ENCODE measurements at regions not wholly inside any gene's neighbourhood (a gene's known extent, or its start where the extent isn't known, plus 50 kb on each side); places are given as distances from the start of the nearest gene placed in this dataset.
"Not testable (repeated sequence)": the region's sequence is repeated elsewhere in the genome, so short reads cannot be mapped to it uniquely, and the experiment has no call there.

GRCh38 chr9:80789831-80790230 is 899.5 kb downstream of the TLE1 start:
- H3K4me1 Mint-ChIP-seq, result no peaks in the 10 kb centered on the region
- ATAC-seq (no peak), DNase-seq (no peak)
- peaks cover 0 to 1% (median 0%) of the 10 kb centered on the region in 5 donors for H3K27me3 Mint-ChIP-seq
- H3K4me3 Mint-ChIP-seq, result no peak overlapping the region
- H3K9me3 Mint-ChIP-seq, result peaks cover 0 to 12% (median 3%) of the 10 kb centered on the region in 9 donors
- no peaks in the 10 kb centered on the region for H3K36me3 Mint-ChIP-seq
- POLR2A ChIA-PET, result no interaction called here
- H3K27ac Mint-ChIP-seq, result no peak overlapping the region

- Mint-ChIP-seq H3K27me3 (peaks cover 0 to 1% (median 0%) of the 10 kb centered on the region in 5 donors), H3K27ac (no peak overlapping the region), H3K36me3 (no peaks in the 10 kb centered on the region), H3K4me1 (no peaks in the 10 kb centered on the region), H3K4me3 (no peak overlapping the region), H3K9me3 (peaks cover 0 to 8% (median 0%) of the 10 kb centered on the region in 9 donors)
- no peak for DNase-seq
- no peak for ATAC-seq
- POLR2A ChIA-PET, result no interaction called here
Measured at GRCh38 chr9:80787636-80788035, 901.7 kb downstream of the TLE1 start.

- Mint-ChIP-seq H3K27ac (no peak overlapping the region), H3K4me1 (no peaks in the 10 kb centered on the region), H3K36me3 (no peaks in the 10 kb centered on the region), H3K4me3 (no peak overlapping the region), H3K27me3 (peaks cover 0 to 1% (median 0%) of the 10 kb centered on the region in 5 donors), H3K9me3 (peaks cover 0 to 7% (median 0%) of the 10 kb centered on the region in 9 donors)
- POLR2A ChIA-PET, result no interaction called here
- DNase-seq, result no peak
- ATAC-seq, result no peak
Measured at GRCh38 chr9:80784647-80785046, 904.7 kb downstream of the TLE1 start.

GRCh38 chr9:80775971-80776370 is 913.4 kb downstream of the TLE1 start:
- DNase-seq, result no peak
- no peak for ATAC-seq
- H3K4me3 Mint-ChIP-seq, result no peak overlapping the region
- H3K27me3 Mint-ChIP-seq, result no peaks in the 10 kb centered on the region
- H3K4me1 Mint-ChIP-seq, result no peaks in the 10 kb centered on the region
- H3K9me3 Mint-ChIP-seq, result peaks cover 0 to 4% (median 0%) of the 10 kb centered on the region in 9 donors
- no peaks in the 10 kb centered on the region for H3K36me3 Mint-ChIP-seq
- no peak overlapping the region for H3K27ac Mint-ChIP-seq
- POLR2A ChIA-PET, result no interaction called here

- no peak for ATAC-seq
- Mint-ChIP-seq H3K27ac (no peak overlapping the region), H3K4me3 (no peak overlapping the region), H3K9me3 (peaks cover 0 to 4% (median 0%) of the 10 kb centered on the region in 9 donors), H3K4me1 (no peaks in the 10 kb centered on the region), H3K27me3 (no peaks in the 10 kb centered on the region), H3K36me3 (no peaks in the 10 kb centered on the region)
- POLR2A ChIA-PET, result no interaction called here
- DNase-seq, result no peak
Measured at GRCh38 chr9:80775530-80775929, 913.8 kb downstream of the TLE1 start.

GRCh38 chr9:80771555-80772347 is 917.6 kb downstream of the TLE1 start:
- Mint-ChIP-seq H3K9me3 (peaks cover 0 to 6% (median 0%) of the 10 kb centered on the region in 9 donors), H3K36me3 (no peaks in the 10 kb centered on the region), H3K4me3 (no peak overlapping the region), H3K27ac (no peak overlapping the region), H3K4me1 (no peaks in the 10 kb centered on the region), H3K27me3 (no peaks in the 10 kb centered on the region)
- DNase-seq, result no peak
- no peak for ATAC-seq
- POLR2A ChIA-PET, result no interaction called here

GRCh38 chr9:80763536-80763935 is 925.8 kb downstream of the TLE1 start:
- Mint-ChIP-seq H3K27ac (no peak overlapping the region), H3K4me1 (no peaks in the 10 kb centered on the region), H3K27me3 (no peaks in the 10 kb centered on the region), H3K36me3 (no peaks in the 10 kb centered on the region), H3K4me3 (no peak overlapping the region), H3K9me3 (peaks cover 0 to 12% (median 2%) of the 10 kb centered on the region in 9 donors)
- ATAC-seq (no peak), DNase-seq (no peak)
- POLR2A ChIA-PET, result no interaction called here

GRCh38 chr9:80755586-80755985 is 933.8 kb downstream of the TLE1 start:
- POLR2A ChIA-PET, result no interaction called here

GRCh38 chr9:80747056-80747455 is 942.3 kb downstream of the TLE1 start:
- H3K36me3 Mint-ChIP-seq, H3K4me3 Mint-ChIP-seq, POLR2A ChIA-PET, DNase-seq, H3K9me3 Mint-ChIP-seq, ATAC-seq, H3K4me1 Mint-ChIP-seq, H3K27me3 Mint-ChIP-seq, H3K27ac Mint-ChIP-seq: not testable (repeated sequence)

More at GRCh38 chr9:80755586-80755985, 933.8 kb downstream of the TLE1 start:
- Mint-ChIP-seq H3K4me1 (no peaks in the 10 kb centered on the region), H3K4me3 (no peak overlapping the region), H3K27ac (no peak overlapping the region), H3K36me3 (no peaks in the 10 kb centered on the region), H3K9me3 (peaks cover 0 to 16% (median 0%) of the 10 kb centered on the region in 9 donors), H3K27me3 (peaks cover 0 to 8% (median 0%) of the 10 kb centered on the region in 5 donors)
- ATAC-seq, result no peak
- DNase-seq, result no peak

GRCh38 chr9:80732506-80732905 is 956.8 kb downstream of the TLE1 start:
- H3K36me3 Mint-ChIP-seq, result no peaks in the 10 kb centered on the region
- POLR2A ChIA-PET, result no interaction called here
- no peaks in the 10 kb centered on the region for H3K4me1 Mint-ChIP-seq
- no peak overlapping the region for H3K27ac Mint-ChIP-seq
- ATAC-seq (no peak), DNase-seq (no peak)
- H3K9me3 Mint-ChIP-seq, result peaks cover 0 to 15% (median 10%) of the 10 kb centered on the region in 9 donors
- H3K27me3 Mint-ChIP-seq, result no peaks in the 10 kb centered on the region
- H3K4me3 Mint-ChIP-seq, result no peak overlapping the region

- Mint-ChIP-seq H3K4me3 (no peak overlapping the region), H3K27ac (no peak overlapping the region), H3K36me3 (peaks cover 0 to 9% (median 0%) of the 10 kb centered on the region in 3 donors), H3K9me3 (peaks cover 9 to 34% (median 16%) of the 10 kb centered on the region in 9 donors), H3K27me3 (no peaks in the 10 kb centered on the region), H3K4me1 (no peaks in the 10 kb centered on the region)
- DNase-seq (no peak), ATAC-seq (no peak)
- POLR2A ChIA-PET, result no interaction called here
Measured at GRCh38 chr9:80720579-80720978, 968.8 kb downstream of the TLE1 start.

- POLR2A ChIA-PET, result no interaction called here
- ATAC-seq (no peak), DNase-seq (no peak)
- no peaks in the 10 kb centered on the region for H3K27me3 Mint-ChIP-seq
- H3K27ac Mint-ChIP-seq, result no peak overlapping the region
- H3K4me3 Mint-ChIP-seq, result no peak overlapping the region
- no peaks in the 10 kb centered on the region for H3K4me1 Mint-ChIP-seq
- peaks cover 2 to 32% (median 15%) of the 10 kb centered on the region in 9 donors for H3K9me3 Mint-ChIP-seq
- H3K36me3 Mint-ChIP-seq, result peaks cover 0 to 4% (median 0%) of the 10 kb centered on the region in 3 donors
Measured at GRCh38 chr9:80707120-80707519, 982.2 kb downstream of the TLE1 start.

GRCh38 chr9:80701061-80701460 is 988.3 kb downstream of the TLE1 start:
- no peaks in the 10 kb centered on the region for H3K27me3 Mint-ChIP-seq
- POLR2A ChIA-PET, result no interaction called here

GRCh38 chr9:80699511-80699998 is 989.8 kb downstream of the TLE1 start:
- H3K36me3 Mint-ChIP-seq, result no peaks in the 10 kb centered on the region
- H3K27me3 Mint-ChIP-seq, result no peaks in the 10 kb centered on the region
- DNase-seq (no peak), ATAC-seq (no peak)
- H3K27ac Mint-ChIP-seq, result no peak overlapping the region
- POLR2A ChIA-PET, result no interaction called here
- peaks cover 0 to 16% (median 6%) of the 10 kb centered on the region in 9 donors for H3K9me3 Mint-ChIP-seq
- H3K4me3 Mint-ChIP-seq, result no peak overlapping the region
- H3K4me1 Mint-ChIP-seq, result no peaks in the 10 kb centered on the region

More at GRCh38 chr9:80701061-80701460, 988.3 kb downstream of the TLE1 start:
- Mint-ChIP-seq H3K9me3 (peaks cover 0 to 15% (median 4%) of the 10 kb centered on the region in 9 donors), H3K4me3 (no peak overlapping the region), H3K27ac (no peak overlapping the region), H3K36me3 (no peaks in the 10 kb centered on the region), H3K4me1 (no peaks in the 10 kb centered on the region)
- DNase-seq, result no peak
- ATAC-seq, result no peak

All from naive thymus-derived CD8-positive, alpha-beta T cell (primary cell).